Ammon's horn (tissue), 1 donor: ENCODE measurements at regions not wholly inside any gene's neighbourhood (a gene's known extent, or its start where the extent isn't known, plus 50 kb on each side); places are given as distances from the start of the nearest gene placed in this dataset.

Experiments
- DNase-seq: peaks from one replicate; pipeline ENCODE4 v3.0.0-alpha.2; 2016; ENCODE audit warnings: low spot score

DNA sequence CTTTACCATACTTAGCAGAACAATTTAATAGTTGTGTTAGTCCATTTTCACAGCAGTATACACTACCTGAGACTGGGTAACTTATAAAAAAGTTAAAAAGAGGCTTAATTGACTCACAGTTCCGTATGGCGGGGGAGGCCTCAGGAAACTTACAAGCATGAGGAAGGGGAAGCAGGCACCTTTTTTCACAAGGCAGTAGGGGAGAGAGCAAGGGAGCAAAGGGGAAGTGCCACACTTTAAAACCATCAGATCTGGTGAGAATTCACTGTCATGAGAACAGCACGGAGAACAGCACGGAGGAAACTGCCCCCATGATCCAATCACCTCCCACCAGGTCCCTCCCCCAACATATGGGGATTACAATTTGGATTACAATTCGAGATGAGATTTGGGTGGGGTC is 269.9 kb downstream of the MTRR start:
- no peak for DNase-seq

DNA sequence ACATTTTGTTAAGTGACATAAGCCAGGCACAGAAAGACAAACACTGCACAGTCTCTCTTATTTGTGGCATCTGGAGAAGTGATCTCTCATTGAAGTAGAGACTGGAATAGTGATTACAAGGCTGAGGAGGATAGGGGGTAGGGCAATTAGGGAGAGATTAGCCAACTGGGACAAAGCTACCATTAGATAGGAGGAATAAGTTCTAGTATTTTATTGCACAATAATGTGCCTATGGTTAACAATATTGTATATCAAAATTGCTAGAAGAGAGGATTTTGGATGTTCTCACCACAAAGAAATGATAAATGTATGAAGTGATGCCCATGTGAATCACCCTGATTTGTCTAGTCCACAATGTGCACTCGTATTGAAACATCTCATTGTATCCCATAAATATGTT is 281.8 kb downstream of the MTRR start:
- no peak for DNase-seq

DNA sequence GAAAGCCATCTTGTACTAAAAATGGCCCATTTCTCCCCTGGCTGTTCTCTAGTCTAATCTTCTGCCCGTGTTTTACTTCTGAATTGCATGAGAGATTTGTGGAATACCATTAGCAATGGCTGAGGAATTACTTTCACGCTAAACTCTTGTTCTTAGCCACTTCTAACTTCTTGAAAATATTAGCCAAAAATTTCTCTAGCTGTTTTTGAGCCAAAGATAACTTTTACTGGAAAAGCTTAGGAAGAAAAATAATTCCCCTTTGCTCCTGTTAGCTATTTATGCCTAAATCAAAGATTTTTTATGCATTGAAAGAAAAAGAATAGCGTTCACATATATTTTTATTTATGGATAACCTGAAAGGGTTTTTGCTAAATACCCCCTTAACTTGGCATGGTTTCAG is 287.8 kb downstream of the MTRR start:
- no peak for DNase-seq

DNA sequence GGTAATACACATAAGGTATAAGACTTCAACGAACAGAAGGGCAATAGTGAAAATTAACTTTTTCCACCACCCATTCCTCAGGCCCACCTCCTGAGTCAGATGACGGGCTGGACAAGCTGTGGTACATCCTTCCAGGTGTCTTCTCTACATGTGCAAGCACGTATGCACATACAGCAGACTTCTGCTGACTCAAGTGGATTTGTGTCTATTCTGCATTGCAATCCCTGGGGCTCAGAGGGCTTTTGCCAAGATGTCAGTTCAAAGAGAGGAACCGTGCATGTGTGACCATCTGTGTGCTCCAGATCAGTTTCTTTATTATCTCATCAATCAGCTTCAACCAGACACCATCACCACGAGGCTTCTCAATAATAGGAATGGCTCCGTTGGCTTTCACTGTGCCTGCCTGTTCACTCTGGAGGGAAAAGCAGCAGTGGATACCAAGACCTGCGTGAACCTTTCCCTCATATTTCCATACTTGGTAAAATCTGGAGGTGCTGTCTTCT is 288.4 kb downstream of the MTRR start:
- DNase-seq, result no peak

DNA sequence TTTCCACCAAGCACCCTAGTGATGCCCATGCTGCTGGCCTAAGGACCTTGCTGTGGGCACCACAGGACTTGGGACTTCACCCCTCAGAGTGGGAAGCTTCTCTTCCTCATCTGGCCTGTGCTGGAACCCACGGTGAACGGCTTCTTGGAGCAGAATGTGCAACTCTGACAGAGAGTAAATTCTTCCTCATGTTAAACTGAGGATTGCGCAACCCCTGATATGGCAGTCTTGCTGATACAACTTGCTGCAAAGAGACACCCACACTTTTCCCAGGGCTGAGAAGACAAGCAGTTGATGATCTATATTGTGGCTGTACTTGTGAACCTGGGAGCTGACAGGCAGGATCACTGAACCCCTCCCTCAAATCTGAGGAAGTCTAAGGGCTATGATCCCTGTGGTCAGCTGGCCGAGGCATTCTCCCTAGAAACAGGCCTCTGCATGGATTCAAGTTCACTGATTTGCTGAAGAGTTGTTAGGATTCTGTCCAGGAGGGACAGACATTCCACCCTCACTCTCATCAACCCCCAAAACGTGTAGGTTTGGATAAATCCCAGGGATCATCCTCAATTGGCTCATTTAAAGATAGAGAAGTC is 307.2 kb downstream of the MTRR start:
- DNase-seq, result peak; percentile 14

DNA sequence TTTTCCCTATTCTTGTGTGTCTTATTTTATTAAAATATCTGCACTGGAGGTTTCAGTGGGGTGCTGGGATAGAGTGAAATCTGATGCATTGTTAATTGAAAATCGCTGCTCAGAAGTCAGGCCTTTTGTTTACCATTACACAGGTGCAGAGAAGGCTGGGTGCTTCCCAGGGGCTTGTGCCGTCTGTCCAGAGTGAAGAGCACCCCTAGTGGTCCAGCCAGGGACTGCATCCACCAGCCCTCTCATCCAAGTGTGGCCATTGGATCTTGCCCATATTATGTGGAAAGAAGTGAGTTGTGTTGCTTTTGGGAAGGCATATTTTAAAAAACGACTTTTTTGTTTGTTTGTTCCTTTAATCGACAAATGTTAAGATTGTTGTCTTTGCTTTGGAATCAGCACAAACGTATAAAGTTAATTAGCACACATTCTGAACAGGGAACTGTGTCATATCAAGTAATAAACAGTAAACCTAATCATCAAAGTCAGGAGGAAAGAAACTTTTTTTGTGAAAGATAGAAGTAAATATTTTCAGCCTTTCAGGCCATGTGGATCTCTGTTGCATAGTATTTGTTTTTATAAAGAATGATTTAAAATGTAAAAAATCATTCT is 315.6 kb downstream of the MTRR start:
- no peak for DNase-seq

DNA sequence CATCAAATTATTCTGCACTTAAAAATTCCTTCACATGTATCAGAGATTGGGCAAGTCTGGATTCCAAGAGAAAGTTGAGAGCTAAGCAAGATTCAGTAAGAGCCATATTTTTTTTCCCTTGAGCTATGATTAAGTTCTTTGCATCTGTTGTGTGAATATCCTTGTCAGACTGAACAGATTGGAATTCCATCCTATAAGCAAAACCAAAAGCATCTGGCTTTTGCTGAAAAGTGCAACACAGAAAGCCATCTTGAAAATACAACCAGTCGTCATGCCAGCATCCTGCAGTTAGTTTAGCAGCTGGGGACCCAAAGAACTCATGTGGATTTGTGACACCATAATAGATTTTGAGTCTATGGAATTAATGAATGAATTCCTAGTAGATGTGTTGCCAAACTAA is 316.9 kb downstream of the MTRR start:
- no peak for DNase-seq

DNA sequence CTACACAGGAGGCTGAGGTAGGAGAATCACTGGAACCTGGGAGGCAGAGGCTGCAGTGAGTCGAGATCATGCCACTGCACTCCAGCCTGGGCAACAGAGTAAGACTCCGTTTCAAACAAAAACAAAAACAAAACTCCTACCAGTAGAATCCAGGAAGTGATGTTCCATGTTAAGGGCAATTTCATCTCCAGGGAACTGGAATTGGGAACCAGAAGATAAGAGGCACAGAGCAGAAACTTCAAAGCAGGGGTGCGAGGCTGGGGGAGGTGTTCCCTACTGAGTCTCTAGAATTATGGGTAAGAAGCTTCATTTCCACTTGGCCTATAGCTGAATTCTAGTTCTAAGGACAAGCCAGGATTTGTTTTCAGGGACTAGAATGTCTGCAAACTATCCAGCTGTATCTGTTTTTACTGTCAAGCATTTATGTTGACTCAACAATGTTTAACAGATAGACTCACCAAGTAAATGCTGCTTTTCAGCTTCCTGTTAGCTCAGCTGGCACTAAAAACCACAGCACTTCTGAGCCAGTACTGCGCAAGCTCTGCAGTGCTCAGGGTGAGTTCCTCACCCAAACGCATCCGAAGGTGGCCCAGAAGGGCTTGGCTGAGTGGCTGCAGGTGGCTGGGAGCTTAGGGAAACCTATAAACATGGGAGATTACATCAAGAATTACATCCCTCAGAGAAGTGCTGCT is 320.1 kb downstream of the MTRR start:
- DNase-seq, result no peak

DNA sequence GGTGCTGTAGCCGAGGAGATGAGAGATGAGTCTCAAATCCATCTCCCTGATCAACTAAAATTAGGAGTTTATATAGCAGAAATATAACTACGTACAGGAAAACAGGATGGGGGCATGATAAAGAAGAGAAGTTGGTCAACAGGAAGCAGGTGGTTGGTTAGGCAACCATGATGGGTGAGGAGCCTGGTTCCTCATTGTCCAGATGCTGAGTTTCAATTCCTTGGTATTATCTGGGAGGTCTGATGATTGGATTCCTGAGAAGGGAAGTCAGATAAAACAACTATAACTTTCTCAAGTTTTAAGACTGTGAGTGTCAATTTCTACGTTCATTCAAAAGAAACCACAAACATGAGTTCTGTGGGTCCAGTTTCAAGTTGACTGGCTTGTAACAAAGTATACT is 323.9 kb downstream of the MTRR start:
- DNase-seq, result no peak

DNA sequence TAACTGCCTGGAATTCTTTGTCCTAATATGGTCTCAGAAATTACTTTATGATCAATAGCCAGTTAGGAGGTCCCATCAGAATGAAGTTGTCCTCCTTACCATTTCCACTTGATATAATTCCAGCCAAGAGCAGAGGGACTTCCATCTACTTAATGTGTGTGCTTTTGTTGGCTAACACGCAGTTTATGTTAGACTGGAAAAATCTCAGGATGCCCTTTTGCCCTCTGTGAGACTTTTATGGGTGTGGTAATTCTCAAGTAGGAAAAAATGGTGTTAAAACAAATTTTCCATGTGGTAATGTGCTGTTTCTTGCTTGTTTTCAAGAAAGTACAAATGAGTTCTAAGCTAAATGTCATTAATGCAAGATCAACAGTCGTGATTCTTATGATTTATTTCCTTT is 327.1 kb downstream of the MTRR start:
- DNase-seq, result no peak

DNA sequence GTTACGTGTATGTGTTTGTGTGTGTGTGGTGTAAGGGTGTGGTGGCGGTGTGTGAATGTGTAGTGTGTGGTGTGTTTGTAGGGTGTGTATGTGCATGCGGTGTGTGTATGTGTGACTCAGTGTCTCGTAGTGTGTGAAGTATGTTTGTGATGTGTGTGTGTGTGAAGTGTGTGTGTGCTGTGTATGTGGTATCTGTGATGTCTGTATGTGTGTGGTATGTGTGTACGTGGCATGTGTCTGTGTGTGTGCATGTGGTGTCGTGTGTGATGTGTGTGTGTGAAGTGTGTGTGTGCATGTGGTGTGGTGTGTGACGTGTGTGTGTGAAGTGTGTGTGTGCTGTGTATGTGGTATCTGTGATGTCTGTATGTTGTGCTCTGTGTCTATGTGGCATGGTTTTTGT is 339.4 kb downstream of the MTRR start:
- DNase-seq, result no peak

DNA sequence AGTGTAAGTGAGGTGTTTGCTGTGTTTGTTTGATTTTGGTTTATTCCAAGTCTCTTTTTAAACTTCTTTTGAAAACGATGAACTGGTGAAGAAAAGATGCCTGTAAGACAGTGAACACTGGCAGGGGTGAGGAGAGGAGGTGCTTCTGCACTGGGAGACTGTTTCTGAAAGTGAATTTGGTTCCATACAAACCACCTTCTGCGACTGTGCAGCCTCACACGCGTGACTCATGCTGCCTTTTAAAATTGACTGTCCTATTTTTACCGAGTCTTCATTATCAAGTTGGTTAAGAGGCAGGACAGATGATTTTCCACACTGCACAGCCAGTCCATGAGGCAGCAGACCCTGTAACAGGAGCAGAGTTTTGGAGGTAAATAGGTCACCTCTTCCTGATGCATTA is 340.6 kb downstream of the MTRR start:
- DNase-seq, result peak; percentile 20

DNA sequence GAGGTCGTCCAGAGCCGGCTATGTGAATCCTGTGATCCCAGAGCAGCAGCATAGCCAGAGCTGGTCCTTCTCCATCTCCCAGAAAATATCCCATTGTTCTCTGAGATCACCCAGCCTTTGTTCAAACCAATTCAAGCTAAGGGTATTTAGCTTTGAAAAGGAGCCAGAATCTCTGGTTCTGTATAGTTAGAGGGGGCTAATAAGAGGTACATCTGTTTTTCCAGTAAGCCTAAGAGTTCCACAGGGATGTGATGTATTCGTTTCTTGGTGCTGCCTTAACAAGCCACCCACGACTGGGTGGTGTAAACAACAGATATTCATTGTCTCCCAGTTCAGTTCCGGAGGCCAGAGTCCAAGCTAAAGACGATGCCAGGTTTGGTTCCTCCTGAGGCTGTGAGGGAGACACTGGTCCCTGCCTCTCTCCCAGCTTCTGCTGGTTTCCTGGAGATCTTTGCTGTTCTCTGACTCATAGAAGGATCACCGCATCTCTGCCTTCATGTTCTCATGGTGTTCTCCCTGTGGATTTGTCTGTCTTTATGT is 344.8 kb downstream of the MTRR start:
- peak; percentile 18 for DNase-seq

DNA sequence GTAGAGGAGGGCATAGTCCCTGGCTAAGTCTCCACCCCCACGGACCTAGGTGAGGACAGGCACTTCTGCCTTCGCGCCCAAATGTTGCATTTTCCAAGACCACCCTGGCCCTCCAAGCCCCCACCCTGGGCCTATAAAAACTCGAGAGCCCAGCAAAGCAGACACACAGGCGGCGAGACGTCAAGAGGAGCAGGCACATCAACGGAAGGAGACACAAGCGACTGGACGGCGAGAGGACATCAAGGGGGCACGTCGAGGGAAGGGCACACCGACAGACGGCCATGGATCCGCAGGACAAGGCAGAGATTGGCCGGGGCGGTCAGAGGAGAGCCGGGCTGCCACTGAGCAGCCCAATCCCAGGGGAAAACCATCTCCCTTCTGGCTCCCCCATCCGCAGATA is 348.0 kb downstream of the MTRR start:
- no peak for DNase-seq

DNA sequence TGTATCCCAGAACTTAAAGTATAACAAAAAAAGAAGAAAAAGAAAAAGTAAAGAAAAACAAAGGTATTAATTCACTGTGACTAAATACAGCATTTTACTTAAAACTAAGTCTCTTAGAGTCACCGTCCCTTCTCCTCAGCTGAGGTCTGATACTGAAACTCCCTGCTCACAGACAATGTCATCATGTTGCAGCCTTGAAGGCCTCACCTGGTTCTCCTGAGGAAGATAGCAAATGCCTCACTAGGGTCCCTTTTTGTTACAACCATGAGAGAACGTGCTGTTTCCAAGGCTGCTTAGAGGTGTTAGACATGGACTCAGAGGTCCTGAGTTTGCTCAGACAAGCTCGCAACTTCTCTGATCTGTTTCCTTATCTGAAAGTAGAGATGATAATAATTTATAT is 357.2 kb downstream of the MTRR start:
- no peak for DNase-seq

DNA sequence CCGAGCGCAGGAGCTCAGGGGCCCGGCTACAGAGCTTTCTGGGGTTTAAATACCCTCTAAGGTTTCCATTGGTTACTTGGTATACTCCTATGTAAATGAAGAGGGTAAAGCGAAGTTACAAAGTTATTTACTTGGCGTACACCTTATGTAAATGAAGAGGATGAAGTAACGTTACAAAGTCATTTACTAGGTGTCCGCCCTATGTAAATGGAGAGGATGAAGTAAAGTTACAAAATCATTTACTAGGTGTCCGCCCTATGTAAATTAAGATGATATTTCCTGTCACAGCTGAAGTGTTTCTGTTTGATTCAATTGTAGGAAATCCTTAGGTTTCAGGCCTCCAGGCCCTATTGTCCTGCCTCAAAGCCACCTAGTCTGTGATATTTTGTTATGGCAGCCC is 358.2 kb downstream of the MTRR start:
- DNase-seq, result no peak

DNA sequence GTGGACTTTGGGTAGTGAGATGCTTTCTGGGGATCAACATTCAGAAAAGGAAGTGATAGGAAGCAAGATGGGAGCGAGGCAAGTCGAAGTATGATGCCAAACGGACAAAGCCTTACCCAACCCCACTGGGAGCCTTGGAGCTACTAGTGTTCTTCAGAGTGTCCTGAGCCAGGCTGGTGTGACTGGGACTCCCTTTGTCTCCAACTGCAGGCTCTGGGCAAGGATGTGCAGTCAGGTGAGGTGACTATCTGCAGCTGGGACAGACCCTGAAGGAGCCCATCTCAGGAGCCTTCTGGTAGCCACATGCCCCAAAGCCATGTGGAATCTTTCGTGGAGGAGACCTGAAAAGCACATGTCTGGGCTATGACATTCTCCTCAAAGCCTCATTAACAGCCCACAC is 360.6 kb downstream of the MTRR start:
- no peak for DNase-seq

DNA sequence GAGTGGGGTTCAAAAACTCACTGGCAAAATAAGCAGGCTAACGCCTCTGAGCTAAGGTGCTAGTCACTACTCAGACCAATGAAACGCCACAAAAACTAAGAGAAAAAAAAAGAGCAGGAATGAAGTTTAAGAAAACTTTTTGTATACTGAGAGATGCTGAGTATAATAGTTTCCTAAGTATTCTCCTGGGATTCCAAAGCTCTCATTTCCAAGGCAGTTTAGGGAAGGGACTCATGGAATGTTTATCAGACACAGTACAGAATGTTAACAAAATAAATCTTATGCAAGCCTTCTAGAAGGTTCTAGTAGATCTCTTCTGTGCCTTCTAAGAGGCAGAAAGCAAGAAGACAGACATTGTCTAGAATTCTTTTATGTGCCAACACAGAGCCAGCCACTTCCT is 361.9 kb downstream of the MTRR start:
- DNase-seq, result no peak

DNA sequence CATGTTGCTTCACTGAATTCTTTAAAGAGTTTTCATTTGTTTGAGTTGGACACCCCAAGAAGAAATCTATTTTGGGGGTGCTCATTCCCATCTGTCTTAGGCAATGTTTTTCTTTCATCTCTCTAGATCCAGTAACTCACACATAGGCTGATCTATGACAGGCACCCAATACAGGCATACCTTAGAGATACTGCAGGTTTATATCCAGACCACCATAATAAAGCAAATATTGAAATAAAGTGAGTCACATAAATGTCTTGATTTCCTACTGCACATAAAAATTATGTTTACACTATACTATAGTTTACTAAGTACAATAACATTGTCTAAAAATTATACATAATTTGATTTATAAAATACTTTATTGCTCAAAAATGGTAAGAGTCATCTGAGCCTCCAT is 364.5 kb downstream of the MTRR start:
- DNase-seq, result no peak

DNA sequence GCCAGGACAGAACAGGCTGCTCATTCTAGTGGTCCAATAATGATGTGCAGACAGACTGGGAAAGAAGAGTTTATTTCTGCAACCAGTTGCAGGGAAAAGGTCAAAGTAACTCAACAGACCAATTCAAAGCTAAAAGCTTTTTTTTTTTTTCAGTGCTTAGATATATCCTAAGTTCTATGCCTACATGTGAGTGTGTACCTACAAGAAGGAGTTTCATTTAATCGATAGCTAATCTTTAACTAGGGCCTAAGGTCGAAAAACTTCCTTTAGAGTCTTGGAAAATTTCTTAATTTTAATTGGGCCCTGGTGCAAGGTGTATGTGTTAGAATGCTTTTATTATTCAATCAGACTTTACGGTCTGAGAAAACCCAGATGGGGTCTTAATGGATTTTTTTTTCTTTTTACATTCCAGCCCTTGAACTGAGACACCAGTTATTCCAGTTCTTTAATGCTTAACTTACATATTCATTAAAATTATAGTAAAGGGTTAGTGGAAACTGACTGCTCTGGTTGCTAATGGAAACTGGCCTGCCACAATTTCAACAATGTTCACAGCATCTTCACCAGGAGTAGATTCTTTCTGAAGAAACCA is 365.3 kb downstream of the MTRR start:
- no peak for DNase-seq

DNA sequence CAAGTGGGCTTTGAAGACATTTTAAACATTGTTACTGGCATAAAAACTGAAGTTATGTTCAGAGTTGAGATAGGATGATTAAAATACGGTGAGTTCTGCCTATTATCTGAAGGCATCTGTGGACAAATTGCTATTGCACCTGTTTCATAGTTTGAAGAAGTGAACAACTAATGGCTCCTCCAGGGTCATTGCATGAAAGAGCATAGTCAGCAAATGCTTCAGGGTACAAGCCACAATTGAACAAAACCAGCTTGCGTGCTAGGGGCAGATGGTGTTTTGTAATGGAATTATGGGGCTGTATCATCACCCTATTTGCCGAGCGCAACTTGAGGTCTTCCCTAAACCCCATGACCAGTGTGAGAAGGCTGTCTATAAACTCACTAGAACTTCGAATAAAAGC is 369.1 kb downstream of the MTRR start:
- DNase-seq, result no peak

DNA sequence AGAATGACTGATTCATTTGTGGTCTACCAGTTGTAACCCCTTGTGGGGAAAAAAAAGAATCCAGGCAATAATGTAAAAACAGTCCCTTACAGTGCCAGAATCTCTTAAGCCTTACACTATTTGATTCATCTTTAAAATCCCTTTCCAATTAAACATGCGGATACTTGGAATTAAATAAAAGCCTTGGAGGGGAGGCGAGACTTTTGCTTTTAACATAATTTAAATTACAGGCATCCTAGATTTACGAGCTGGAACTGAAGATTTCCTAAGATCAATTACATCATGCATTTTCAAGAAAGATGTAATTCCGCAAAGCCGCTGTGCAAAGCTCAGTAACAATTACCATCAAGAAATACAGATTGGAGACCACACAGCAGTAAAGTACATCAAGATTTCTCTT is 370.2 kb downstream of the MTRR start:
- DNase-seq, result no peak

DNA sequence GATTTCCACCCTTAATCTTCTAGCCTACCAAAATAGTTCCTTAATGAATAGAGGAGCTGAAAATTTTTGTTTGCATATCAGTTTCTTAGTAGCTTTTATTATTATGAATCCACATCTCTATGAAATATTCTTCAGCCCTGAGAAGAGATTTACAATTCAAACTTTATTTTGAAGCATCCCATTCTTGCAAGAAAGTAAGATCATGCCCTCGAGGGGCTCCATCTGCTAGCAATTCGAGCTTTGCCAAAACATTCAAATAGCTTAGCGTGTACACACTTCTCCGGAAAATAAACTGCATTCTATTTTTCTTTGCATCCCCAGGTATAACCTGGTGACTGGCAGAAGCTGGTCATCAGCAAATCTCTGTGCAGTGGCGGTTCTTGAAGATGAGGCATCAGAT is 370.7 kb downstream of the MTRR start:
- DNase-seq, result no peak
